ENCODE measurements at regions not wholly inside any gene's neighbourhood (a gene's known extent, or its start where the extent isn't known, plus 50 kb on each side); places are given as distances from the start of the nearest gene placed in this dataset.
"Not testable (repeated sequence)": the region's sequence is repeated elsewhere in the genome, so short reads cannot be mapped to it uniquely, and the experiment has no call there.

DNA sequence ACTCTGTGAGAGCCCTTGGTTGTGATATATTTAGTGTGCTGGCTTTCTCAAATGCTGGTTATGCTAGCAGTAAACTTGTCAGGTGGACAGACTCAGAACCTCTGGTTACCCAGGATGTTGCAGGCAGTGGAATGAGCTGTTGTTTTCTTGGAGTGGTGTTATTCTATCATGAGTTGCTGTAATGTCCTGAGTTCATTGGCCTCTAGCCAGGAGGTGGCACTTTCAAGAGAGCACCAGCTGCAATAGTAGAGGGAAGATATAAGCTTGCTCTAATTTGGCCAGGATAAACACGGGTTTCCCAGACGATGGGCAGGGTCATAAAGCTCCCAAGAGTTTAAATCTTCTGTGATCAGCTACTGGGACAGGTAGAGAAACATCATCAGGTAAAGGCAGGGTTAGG is 95.0 kb upstream of the UBQLN2 start:
- peaks cover 13% of the 10 kb centered on the region for H3K4me1 Mint-ChIP-seq (ENCODE audit: low read depth)
- no peaks in the 10 kb centered on the region for H3K27me3 Mint-ChIP-seq (ENCODE audit: low read depth)
- ATAC-seq (no peak), DNase-seq (no peak)
- H3K4me3 Mint-ChIP-seq: no peak overlapping the region
- no peaks in the 10 kb centered on the region for H3K36me3 Mint-ChIP-seq (ENCODE audit: insufficient read depth)
- peaks cover 11% of the 10 kb centered on the region for H3K9me3 Mint-ChIP-seq

GRCh38 chrX:56494923-56495322 is 68.5 kb upstream of the UBQLN2 start:
- ATAC-seq; DNase-seq; H3K27me3 Mint-ChIP-seq (ENCODE audit: low read depth); H3K4me3 Mint-ChIP-seq; H3K4me1 Mint-ChIP-seq (ENCODE audit: low read depth): not testable (repeated sequence)
- H3K9me3 Mint-ChIP-seq: peaks cover 12% of the 10 kb centered on the region
- H3K36me3 Mint-ChIP-seq (ENCODE audit: insufficient read depth): peaks cover 20% of the 10 kb centered on the region

DNA sequence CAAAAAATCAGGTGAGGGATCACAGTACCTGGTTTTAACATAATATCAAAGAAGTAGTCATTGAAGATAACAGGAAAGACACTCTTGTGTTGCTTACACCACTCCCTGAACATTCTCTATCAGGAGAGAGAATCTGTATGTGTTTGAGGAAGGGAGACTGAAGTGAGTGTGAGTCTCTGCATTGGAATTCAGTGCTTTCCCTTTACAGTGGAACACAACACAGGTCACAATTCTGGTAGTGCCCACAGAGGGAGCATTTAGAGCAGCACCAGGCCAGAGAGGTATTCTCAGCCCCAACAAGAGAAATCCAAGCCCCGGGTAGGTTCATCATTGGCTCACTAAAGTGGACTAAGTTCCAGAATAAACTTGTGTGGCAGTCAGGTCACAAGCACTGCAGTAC is 64.7 kb upstream of the UBQLN2 start:
- Mint-ChIP-seq H3K27me3 (ENCODE audit: low read depth) (no peaks in the 10 kb centered on the region), H3K4me1 (ENCODE audit: low read depth) (no peaks in the 10 kb centered on the region), H3K9me3 (no peaks in the 10 kb centered on the region), H3K36me3 (ENCODE audit: insufficient read depth) (peaks cover 6% of the 10 kb centered on the region), H3K4me3 (no peak overlapping the region)
- DNase-seq: no peak
- ATAC-seq: no peak

GRCh38 chrX:56499372-56499771 is 64.1 kb upstream of the UBQLN2 start:
- Mint-ChIP-seq H3K4me1 (ENCODE audit: low read depth) (no peaks in the 10 kb centered on the region), H3K36me3 (ENCODE audit: insufficient read depth) (peaks cover 2% of the 10 kb centered on the region), H3K27me3 (ENCODE audit: low read depth) (no peaks in the 10 kb centered on the region), H3K4me3 (no peak overlapping the region), H3K9me3 (no peaks in the 10 kb centered on the region)
- ATAC-seq (no peak), DNase-seq (no peak)

- Mint-ChIP-seq H3K4me3 (no peak overlapping the region), H3K9me3 (peaks cover 19% of the 10 kb centered on the region), H3K4me1 (ENCODE audit: low read depth) (no peaks in the 10 kb centered on the region), H3K36me3 (ENCODE audit: insufficient read depth) (peaks cover 2% of the 10 kb centered on the region), H3K27me3 (ENCODE audit: low read depth) (no peaks in the 10 kb centered on the region)
- ATAC-seq (no peak), DNase-seq (no peak)
Observed at GRCh38 chrX:56503941-56504673, 59.3 kb upstream of the UBQLN2 start.

GRCh38 chrX:56505866-56506265 is 57.6 kb upstream of the UBQLN2 start:
- H3K4me1 Mint-ChIP-seq (ENCODE audit: low read depth): no peaks in the 10 kb centered on the region
- H3K4me3 Mint-ChIP-seq: no peak overlapping the region
- peaks cover 31% of the 10 kb centered on the region for H3K9me3 Mint-ChIP-seq
- H3K36me3 Mint-ChIP-seq (ENCODE audit: insufficient read depth): no peaks in the 10 kb centered on the region
- H3K27me3 Mint-ChIP-seq (ENCODE audit: low read depth): no peaks in the 10 kb centered on the region
- ATAC-seq (no peak), DNase-seq (no peak)

Measured in activated T-cell treated with anti-CD3 and anti-CD28 coated beads, Interleukin-2, amount 50 U/mL, for 4 hours (primary cell).